AG04449 (cell line): ENCODE measurements at regions not wholly inside any gene's neighbourhood (a gene's known extent, or its start where the extent isn't known, plus 50 kb on each side); places are given as distances from the start of the nearest gene placed in this dataset.

Source experiments
- CTCF ChIA-PET: fragments of 350-600 bp; formaldehyde crosslinking; extraction: SDS; loops from one replicate; lab custom pipeline; 2021; ENCODE audit warnings: antibody characterized with exemption; lab: Yijun Ruan, JAX
- POLR2A ChIA-PET: fragments of 400-600, 350-600 bp; formaldehyde crosslinking; extraction: SDS; loops from one replicate; lab custom pipeline; 2020; ENCODE audit warnings: antibody characterized with exemption, inconsistent platforms; lab: Yijun Ruan, JAX
- DNase-seq: peaks from one replicate; pipeline ENCODE4 v3.0.0-alpha.2; 2010; ENCODE audit warnings: low read depth, low spot score
- H3K4me3 ChIP-seq: 2 replicates; pipeline ENCODE4 v1.5.1; 2011; ENCODE audit warnings: low read depth, mild to moderate bottlenecking, control low read depth, low read length
- CTCF ChIP-seq: IDR thresholded peaks from one replicate; pipeline ENCODE4 v1.5.1; 2011; ENCODE audit warnings: mild to moderate bottlenecking, moderate library complexity, low read length, control low read depth, inconsistent platforms; ENCODE audit not compliant: insufficient read depth; ENCODE audit errors: missing control alignments

GRCh38 chr16:48865520-48865919 is 255.5 kb upstream of the N4BP1 start:
- ChIA-PET POLR2A (no interaction called here), CTCF (no interaction called here)
- no peak for TF ChIP-seq CTCF
- DNase-seq: no peak
- H3K4me3 ChIP-seq: no peak overlapping the region

- no peak for DNase-seq
- CTCF ChIA-PET: interaction anchor here (1.3 kb wide), 1 partner anchor 489 kb away, joined by 3 read pairs; no protein-coding TSS in a partner anchor
Measured at GRCh38 chr16:48864055-48864454, 254.1 kb upstream of the N4BP1 start.

GRCh38 chr16:48862087-48862532 is 252.1 kb upstream of the N4BP1 start:
- CTCF ChIA-PET: interaction anchor here (1.3 to 2.2 kb wide), 4 partner anchors 486 to 493 kb away, joined by 3 to 6 read pairs (median 4); no protein-coding TSS in a partner anchor
- DNase-seq: no peak
- no peak overlapping the region for H3K4me3 ChIP-seq
- POLR2A ChIA-PET: interaction anchor here (0.7 kb wide), 1 partner anchor 164 kb away, joined by 3 read pairs; no protein-coding TSS in a partner anchor
- no peak for TF ChIP-seq CTCF

More at GRCh38 chr16:48864055-48864454, 254.1 kb upstream of the N4BP1 start:
- POLR2A ChIA-PET: no interaction called here
- H3K4me3 ChIP-seq: no peak overlapping the region
- no peak for TF ChIP-seq CTCF

GRCh38 chr16:48860341-48860740 is 250.4 kb upstream of the N4BP1 start:
- no peak for TF ChIP-seq CTCF
- no peak for DNase-seq
- ChIA-PET POLR2A (no interaction called here), CTCF (interaction anchor here (2.2 kb wide), 1 partner anchor 488 kb away, joined by 6 read pairs; no protein-coding TSS in a partner anchor)
- no peak overlapping the region for H3K4me3 ChIP-seq

GRCh38 chr16:48852951-48853350 is 243.0 kb upstream of the N4BP1 start:
- TF ChIP-seq CTCF: no peak
- H3K4me3 ChIP-seq: no peak overlapping the region
- DNase-seq: no peak
- POLR2A ChIA-PET: no interaction called here
- CTCF ChIA-PET: no interaction called here

GRCh38 chr16:48852458-48852857 is 242.5 kb upstream of the N4BP1 start:
- no peak for DNase-seq
- TF ChIP-seq CTCF: no peak
- POLR2A ChIA-PET: no interaction called here
- CTCF ChIA-PET: interaction anchor here (0.6 kb wide), 1 partner anchor 1025 kb away, joined by 3 read pairs; no protein-coding TSS in a partner anchor
- no peak overlapping the region for H3K4me3 ChIP-seq
